Dermis microvascular lymphatic vessel endothelial cell (primary cell): ENCODE measurements at regions not wholly inside any gene's neighbourhood (a gene's known extent, or its start where the extent isn't known, plus 50 kb on each side); places are given as distances from the start of the nearest gene placed in this dataset.
"Not testable (repeated sequence)": the region's sequence is repeated elsewhere in the genome, so short reads cannot be mapped to it uniquely, and the experiment has no call there.

ENCODE experiments used
- DNase-seq, 2 donors: peaks; one replicate each; pipeline versions ENCODE4 v3.0.0 to v3.0.0-alpha.2; 2010; ENCODE audit warnings: low read depth in 2 of 2

DNA sequence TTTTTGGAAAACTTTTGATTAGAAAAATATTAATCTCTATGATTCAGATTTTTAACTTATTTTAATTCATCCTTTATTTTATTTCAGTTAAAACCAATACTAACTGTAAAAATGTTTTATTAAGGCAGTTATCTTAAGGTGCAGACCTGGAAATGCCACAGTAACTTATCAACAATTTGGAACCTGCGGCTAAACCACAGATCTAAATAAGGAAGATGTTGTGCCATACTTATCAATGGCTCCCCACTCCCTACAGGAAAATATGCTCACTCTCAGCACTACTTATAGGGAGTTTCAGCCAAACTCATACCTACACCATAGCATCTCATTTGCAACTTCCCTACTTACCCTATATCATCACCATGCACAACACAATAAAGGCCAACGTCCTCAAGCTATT lies 226.9 kb upstream of the KYNU start:
- DNase-seq = no peak

DNA sequence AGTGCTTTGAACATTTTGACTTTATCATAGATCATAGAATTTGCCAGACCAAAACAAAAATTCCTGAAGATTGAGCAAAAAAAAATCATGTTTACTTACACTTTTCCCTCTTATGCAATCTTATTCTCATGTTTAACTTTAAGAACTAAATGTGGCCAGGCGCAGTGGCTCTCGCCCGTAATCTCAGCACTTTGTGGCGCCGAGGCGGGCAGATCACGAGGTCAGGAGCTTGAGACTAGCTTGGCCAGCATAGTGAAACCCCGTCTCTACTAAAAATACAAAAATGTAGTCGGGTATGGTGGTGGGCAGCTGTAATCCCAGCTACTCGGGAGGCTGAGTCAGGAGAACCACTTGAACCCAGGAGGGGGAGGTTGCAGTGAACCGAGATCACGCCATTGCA lies 227.9 kb upstream of the KYNU start:
- no peak for DNase-seq

DNA sequence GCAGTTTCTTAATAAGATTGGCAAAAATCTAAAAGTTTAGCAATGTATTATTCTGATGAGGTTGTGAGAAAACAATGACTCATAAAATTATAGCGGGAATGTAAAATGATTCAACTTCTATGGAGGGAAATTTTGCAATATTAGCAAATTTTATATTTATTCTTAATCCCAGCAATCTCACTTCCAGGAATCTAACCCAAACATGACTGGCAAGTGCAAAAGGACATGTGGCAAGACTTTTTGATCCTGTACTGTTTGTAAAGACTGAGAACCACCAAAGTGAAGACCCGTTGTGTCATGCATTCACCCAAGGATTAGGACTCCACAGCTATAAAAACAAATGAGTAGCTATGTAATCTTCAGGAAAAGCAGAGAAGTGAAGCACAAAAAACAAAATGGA lies 234.8 kb upstream of the KYNU start:
- DNase-seq = no peak

- no peak for DNase-seq
Observed at GRCh38 chr2:142629193-142629592, 248.3 kb upstream of the KYNU start.

DNA sequence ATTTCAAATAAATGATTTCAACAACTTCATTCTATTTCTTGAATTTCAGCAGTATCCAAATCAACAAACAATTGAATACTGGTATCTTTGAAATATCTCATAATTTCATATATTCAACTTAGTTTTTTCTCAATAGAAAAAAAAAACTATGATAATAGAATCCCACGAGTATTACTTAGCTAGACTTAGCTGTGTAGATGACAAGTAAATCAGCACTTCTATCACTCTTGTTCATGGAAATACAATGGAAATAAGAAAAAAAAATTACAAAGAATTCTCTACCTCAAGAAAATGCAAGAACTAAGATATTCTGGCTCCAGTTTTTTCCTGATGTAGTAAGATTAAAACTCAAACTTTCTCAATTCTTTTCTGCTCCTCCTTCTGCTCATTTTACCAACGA lies 256.2 kb upstream of the KYNU start:
- DNase-seq = no peak

DNA sequence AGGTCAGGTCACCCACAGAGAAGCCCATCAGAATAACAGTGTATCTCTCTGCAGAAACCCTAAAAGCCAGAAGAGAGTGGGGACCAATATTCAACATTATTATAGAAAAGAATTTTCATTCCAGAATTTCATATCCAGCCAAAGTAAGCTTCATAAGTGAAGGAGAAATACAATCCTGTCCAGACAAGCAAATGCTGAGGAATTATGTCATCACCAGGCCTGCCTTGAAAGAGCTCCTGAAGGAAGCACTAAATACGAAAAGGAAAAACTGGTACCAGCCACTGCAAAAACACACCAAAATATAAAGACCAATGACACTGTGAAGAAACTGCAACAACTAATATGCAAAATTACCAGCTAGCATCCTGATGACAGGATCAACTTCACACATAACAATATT lies 260.0 kb upstream of the KYNU start:
- DNase-seq = no peak

DNA sequence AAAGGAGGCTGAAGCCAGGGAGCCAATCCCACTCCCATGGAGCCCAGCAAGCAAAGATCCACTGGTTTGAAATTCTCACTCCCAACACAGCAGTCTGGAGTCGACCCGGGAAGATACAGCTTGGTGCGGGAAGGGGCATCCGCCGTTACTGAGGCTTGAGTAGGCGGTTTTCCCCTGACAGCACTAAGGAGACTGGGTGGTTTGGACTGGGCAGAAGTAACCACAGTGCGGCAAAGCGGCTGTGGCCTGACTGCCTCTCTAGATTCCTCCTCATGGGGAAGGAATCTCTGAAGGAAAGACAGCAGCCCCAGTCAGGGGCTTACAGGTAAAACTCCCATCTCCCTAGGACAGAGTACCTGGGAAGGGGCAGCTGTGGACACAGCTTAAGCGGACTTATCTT lies 261.6 kb upstream of the KYNU start:
- no peak for DNase-seq

- not testable (repeated sequence) for DNase-seq
Observed at GRCh38 chr2:142613193-142613592, 264.3 kb upstream of the KYNU start.

- DNase-seq = no peak
Observed at GRCh38 chr2:142605421-142605820, 272.0 kb upstream of the KYNU start.

- no peak for DNase-seq
Observed at GRCh38 chr2:142603759-142604158, 273.7 kb upstream of the KYNU start.

- DNase-seq = no peak
Observed at GRCh38 chr2:142602418-142602989, 275.0 kb upstream of the KYNU start.

- no peak for DNase-seq
Observed at GRCh38 chr2:142601794-142602193, 275.7 kb upstream of the KYNU start.

DNA sequence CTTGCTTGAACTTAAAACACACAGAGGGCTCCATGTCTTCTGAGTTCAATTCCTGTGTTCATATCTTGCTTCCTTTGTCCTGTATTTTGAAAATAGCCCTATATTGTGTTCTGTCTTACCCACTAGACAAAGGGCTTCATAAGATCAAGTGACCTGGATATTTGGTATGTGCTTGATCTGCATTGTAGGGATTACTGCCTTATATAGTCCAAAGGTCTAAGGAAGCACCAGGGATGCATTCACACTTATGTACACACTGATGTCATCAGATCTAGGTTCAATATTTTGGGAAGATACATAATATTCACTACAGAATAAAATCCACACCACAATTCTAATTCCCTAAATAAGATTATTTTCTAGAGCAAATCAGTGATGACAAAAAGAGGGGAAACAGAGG lies 278.0 kb upstream of the KYNU start:
- DNase-seq = no peak

DNA sequence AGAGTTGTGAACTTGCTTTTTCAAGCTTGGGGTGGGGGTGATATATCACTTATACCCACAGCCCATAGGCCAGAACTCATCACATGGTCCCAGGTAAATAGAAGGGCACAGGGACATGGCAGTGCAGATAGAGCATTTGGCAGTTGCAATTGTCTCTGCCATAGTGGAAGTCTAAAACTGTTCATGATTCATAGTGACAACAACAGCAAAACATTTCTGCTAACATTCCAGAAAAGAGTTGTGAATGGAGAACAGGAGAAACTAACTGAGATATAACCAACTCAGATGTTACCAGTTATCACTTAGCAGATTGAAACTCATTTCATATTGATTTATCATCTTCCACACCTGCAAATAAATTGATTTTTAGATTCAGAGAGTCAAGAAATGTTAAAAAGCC lies 278.6 kb upstream of the KYNU start:
- DNase-seq = no peak

DNA sequence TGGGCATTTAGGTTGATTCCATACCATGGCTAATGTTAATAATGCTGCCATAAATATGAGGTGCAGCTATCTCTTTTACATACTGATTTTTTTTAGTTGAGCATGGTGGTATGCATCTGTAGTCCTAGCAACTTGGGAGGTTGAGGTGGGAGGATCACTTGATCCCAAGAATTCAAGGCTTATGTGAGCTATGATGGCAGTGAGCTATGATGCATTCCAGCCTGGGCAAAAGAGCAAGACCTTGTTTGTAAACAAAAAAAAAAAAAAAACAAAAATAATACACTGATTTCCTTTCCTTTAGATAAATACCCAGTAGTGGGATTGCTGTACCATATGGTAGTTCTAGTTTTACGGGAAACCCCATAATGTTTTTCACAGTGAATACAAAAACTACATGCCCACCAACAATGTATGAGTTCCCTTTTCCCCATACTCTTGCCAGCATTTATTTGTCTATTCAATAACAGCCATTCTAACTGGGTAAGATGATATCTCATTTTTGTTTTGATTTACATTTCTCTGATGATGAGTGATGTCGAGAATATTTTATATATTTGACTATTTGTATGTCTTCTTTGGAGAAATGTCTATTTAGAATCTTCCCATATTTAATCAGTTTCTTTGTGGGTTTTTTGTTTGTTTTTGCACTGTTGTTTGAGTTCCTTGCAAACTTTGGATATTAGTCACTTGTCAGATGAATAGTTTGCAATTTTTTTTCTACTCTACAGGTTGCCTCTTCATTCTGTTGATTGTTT lies 281.0 kb upstream of the KYNU start:
- DNase-seq = no peak

GRCh38 chr2:142594935-142595334 lies 282.5 kb upstream of the KYNU start:
- no peak for DNase-seq

GRCh38 chr2:142592171-142592570 lies 285.3 kb upstream of the KYNU start:
- no peak for DNase-seq

DNA sequence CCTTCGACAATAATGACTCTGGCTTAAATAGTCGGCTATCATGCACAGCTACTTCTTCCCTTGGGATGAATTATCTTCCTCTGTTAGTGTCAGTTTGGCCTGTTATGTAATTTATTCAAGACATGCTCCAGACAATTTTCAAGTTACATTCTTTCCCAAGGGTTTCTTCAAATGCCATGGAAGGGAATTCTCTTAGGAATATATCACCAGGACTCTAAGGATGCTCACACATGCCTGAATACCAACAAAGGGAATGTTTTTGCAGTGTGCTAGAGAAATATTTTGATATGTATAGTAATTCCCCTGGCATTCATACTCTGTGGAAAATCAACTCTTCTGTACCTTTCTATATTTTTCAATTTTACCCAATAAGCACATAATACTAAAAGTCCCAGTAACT lies 286.0 kb upstream of the KYNU start:
- no peak for DNase-seq

GRCh38 chr2:142588269-142588668 lies 289.2 kb upstream of the KYNU start:
- DNase-seq = no peak

DNA sequence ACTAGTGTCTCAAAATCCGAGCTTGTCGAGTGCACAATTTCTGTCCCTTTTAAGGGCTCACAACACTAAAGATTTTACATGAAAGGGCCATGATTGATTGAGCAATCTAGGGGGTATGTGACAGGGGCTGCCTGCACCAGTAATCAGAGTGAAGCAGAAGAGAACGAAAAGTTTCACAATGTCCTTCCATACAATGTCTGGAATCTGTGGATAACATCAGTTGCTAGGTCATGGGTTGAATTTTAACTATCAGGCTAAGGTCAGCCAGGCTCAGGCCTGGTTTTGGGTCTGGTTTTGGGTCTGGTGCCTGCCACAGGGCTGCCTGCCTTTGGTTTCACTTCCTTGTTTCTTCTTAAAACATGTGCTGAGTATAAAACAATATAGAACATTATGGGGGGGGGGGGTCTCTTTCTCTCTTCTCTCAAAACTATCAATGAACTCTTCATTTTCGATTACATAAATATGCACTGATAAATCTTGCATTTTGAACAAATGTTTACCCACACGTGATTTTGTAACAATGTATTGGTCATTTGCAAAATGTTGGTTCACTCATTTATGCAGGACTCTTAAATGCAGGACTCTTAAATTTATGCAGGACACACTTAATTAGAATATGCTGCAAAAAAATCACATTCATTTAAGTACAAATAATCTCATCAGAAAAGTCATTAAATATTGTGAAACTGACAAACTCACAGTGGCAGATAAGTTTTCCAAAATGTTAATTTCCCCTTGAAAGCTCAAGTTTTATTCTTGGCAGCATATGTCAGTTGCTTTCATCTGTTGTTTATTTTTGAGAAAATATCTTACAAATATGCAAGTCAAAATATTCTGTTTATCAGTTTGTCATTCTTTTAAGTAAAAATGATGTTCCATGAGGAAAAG lies 290.5 kb upstream of the KYNU start:
- DNase-seq = no peak

DNA sequence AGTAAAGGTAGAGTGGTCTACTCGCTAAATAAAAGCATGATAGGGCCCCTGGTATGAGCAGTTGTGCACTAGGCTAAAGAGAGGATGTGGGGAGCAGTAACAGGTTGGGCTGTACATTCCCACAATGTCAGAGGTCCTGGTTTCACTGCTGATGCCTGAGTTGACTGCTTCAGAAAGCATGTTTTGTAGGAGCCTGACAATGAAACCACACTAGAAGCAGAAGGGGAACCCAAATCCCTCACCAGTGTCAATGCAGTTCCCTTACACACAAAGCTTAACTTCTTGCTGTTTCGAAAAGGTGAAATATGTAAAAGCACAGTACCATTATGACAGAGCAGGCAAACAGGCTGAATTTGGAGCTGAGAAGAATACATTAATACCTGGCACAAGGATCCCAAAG lies 291.7 kb upstream of the KYNU start:
- no peak for DNase-seq

- DNase-seq = no peak
Observed at GRCh38 chr2:142582317-142582716, 295.1 kb upstream of the KYNU start.

- DNase-seq = no peak
Observed at GRCh38 chr2:142581491-142581890, 296.0 kb upstream of the KYNU start.
